Sigmoid colon (tissue), 6 donors: ENCODE measurements at regions not wholly inside any gene's neighbourhood (a gene's known extent, or its start where the extent isn't known, plus 50 kb on each side); places are given as distances from the start of the nearest gene placed in this dataset.

ENCODE experiments used
- DNase-seq: peaks from one replicate; pipeline ENCODE4 v3.0.0-alpha.2; 2019
- H3K27ac ChIP-seq, 4 donors: fragments of 200-600 bp; sonication (generic); one replicate each; pipeline ENCODE4 v1.5.1; 2016 to 2019; ENCODE audit warnings: mild to moderate bottlenecking in 1 of 4
- H3K27me3 ChIP-seq, 3 donors: fragments of 200-600 bp; sonication (generic); one replicate each; pipeline ENCODE4 v1.5.1; 2019; ENCODE audit warnings: mild to moderate bottlenecking in 1 of 3
- H3K36me3 ChIP-seq, 4 donors: fragments of 200-600 bp; sonication (generic); one replicate each; pipeline ENCODE4 v1.5.1; 2016 to 2019
- H3K4me1 ChIP-seq, 4 donors: fragments of 200-600 bp; sonication (generic); one replicate each; pipeline ENCODE4 v1.5.1; 2017 to 2019
- H3K4me3 ChIP-seq, 4 donors: fragments of 200-600 bp; sonication (generic); one replicate each; pipeline ENCODE4 v1.5.1; 2017 to 2019; ENCODE audit warnings: mild to moderate bottlenecking in 2 of 4, moderate library complexity in 1 of 4
- H3K9me3 ChIP-seq, 4 donors: fragments of 200-600 bp in 3 of 4; sonication (generic) in 3 of 4; one replicate each; pipeline versions ENCODE4 v1.5.1 to v1.6.1; 2013 to 2019
- EP300 ChIP-seq, 4 donors: sonication (generic); formaldehyde crosslinking; IDR thresholded peaks; one replicate each; pipeline ENCODE4 v1.6.1; 2017; ENCODE audit warnings: antibody characterized with exemption in 4 of 4
- POLR2A ChIP-seq, 2 donors: fragments of 450-650 bp; IDR thresholded peaks; one replicate each; pipeline ENCODE4 v1.6.1; 2016; ENCODE audit warnings: antibody characterized with exemption in 2 of 2, mild to moderate bottlenecking in 2 of 2, moderate library complexity in 2 of 2
- POLR2AphosphoS5 ChIP-seq, 4 donors: sonication (generic); formaldehyde crosslinking; IDR thresholded peaks; one replicate each; pipeline ENCODE4 v1.6.1; 2017; ENCODE audit warnings: antibody characterized with exemption in 4 of 4
- WGBS, 2 donors: extraction: QIAGEN DNeasy Blood & Tissue Kit; methylation state at CpG; one replicate each; pipeline ENCODE4 v1.1.7; 2013; 5-methylcytosine and 5-hydroxymethylcytosine counted together
- intact Hi-C: fragments of 100-400 bp; cut with DNase I; formaldehyde crosslinking; loops from one replicate; pipeline ENCODE4 v1.15.1; 2023
- TF ChIP-seq, protein P1 (sequence below), 4 experiments: fragments of 450-650 bp in 3 of 4; fragments of 200-600 bp in 1 of 4; IDR thresholded peaks; one replicate each; pipeline ENCODE4 v1.5.1; 2016 to 2019; ENCODE audit warnings: antibody characterized with exemption in 4 of 4, mild to moderate bottlenecking in 3 of 4, moderate library complexity in 2 of 4
- donor health status: healthy with polysubstance abuse.
- donor health status: healthy.

GRCh38 chr2:240287011-240287410, 146.6 kb upstream of the OTOS start:
- 79 to 85% methylated on average over 14 of the region's 14 CpGs for WGBS, 2 donors
- TF ChIP-seq POLR2AphosphoS5 (IDR thresholded peaks at IDR 0.05) (no peak), POLR2A (IDR thresholded peaks at IDR 0.05) (no peak)
- TF ChIP-seq, protein P1, sequence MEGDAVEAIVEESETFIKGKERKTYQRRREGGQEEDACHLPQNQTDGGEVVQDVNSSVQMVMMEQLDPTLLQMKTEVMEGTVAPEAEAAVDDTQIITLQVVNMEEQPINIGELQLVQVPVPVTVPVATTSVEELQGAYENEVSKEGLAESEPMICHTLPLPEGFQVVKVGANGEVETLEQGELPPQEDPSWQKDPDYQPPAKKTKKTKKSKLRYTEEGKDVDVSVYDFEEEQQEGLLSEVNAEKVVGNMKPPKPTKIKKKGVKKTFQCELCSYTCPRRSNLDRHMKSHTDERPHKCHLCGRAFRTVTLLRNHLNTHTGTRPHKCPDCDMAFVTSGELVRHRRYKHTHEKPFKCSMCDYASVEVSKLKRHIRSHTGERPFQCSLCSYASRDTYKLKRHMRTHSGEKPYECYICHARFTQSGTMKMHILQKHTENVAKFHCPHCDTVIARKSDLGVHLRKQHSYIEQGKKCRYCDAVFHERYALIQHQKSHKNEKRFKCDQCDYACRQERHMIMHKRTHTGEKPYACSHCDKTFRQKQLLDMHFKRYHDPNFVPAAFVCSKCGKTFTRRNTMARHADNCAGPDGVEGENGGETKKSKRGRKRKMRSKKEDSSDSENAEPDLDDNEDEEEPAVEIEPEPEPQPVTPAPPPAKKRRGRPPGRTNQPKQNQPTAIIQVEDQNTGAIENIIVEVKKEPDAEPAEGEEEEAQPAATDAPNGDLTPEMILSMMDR (IDR thresholded peaks at IDR 0.05): no peak
- Histone ChIP-seq H3K36me3 (no peaks in the 10 kb centered on the region), H3K27me3 (no peaks in the 10 kb centered on the region), H3K9me3 (no peaks in the 10 kb centered on the region), H3K27ac (no peak overlapping the region), H3K4me3 (no peak overlapping the region), H3K4me1 (no peaks in the 10 kb centered on the region)
- intact Hi-C loops: no loop called here
- no peak for DNase-seq

DNA sequence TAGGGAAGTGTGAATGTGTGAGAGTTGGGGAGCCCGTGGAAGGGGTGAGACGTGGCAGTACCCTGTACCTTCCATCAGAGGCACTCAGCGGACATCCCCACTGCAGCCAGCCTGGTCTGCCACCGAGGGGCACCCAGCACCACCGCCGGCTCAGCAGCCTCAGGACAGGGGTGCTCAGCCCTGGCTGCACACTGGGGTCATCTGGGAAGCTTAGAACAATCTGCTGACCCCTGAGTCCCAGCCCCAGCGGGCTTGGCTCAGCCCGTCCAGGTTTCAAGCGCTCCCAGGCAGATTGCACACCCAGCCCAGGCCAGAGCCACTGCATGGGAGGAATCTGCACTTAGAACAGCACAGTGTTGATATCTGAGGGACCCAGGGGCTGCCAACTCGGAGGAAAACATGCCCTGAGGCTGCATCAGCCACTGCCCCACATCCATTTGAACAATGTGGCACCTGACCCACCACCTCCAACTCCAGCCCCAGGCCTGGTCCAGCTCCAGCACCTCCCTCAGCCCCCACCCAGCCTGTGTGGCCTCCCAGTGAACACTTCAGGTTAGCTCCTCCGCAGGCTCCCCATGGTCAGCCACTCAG, 147.1 kb upstream of the OTOS start:
- H3K9me3 ChIP-seq: no peaks in the 10 kb centered on the region
- H3K4me3 ChIP-seq: no peak overlapping the region
- H3K27me3 ChIP-seq: no peaks in the 10 kb centered on the region
- H3K27ac ChIP-seq: no peak overlapping the region
- intact Hi-C loops: no loop called here
- TF ChIP-seq EP300 (IDR thresholded peaks at IDR 0.05) (no peak), POLR2AphosphoS5 (IDR thresholded peaks at IDR 0.05) (no peak), POLR2A (IDR thresholded peaks at IDR 0.05) (no peak)
- TF ChIP-seq, protein P1 (IDR thresholded peaks at IDR 0.05): no peak
- no peaks in the 10 kb centered on the region for H3K36me3 ChIP-seq
- 67 to 78% methylated on average over 11 of the region's 11 CpGs for WGBS, 2 donors
- no peaks in the 10 kb centered on the region for H3K4me1 ChIP-seq
- DNase-seq: no peak

DNA sequence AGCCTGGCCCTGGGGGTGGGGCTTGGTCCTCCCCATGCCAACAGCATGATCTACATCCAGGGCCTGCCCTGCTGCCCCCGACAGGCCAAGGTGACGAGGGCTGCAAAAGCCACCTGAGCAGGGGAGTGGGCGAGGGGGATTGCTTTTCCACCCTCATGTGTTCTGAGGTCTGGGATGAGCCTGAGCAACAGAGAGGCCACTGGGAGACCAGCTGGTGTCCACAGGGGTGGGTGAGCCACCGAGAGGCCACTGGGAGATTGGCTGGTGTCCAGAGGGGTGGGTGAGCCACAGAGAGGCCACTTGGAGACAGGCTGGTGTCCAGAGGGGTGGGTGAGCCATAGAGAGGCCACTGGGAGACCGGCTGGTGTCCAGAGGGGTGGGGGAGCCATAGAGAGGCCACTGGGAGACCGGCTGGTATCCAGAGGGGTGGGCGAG, 147.4 kb upstream of the GPC1 start:
- no peak overlapping the region for H3K27ac ChIP-seq
- intact Hi-C loops: no loop called here
- TF ChIP-seq, protein P1 (IDR thresholded peaks at IDR 0.05): no peak
- TF ChIP-seq POLR2A (IDR thresholded peaks at IDR 0.05) (no peak), EP300 (IDR thresholded peaks at IDR 0.05) (no peak), POLR2AphosphoS5 (IDR thresholded peaks at IDR 0.05) (no peak)
- WGBS, 2 donors: 76 to 83% methylated on average over 7 of the region's 7 CpGs
- H3K9me3 ChIP-seq: no peaks in the 10 kb centered on the region
- no peaks in the 10 kb centered on the region for H3K4me1 ChIP-seq
- DNase-seq: no peak
- H3K36me3 ChIP-seq: no peaks in the 10 kb centered on the region
- H3K4me3 ChIP-seq: no peak overlapping the region
- H3K27me3 ChIP-seq: no peaks in the 10 kb centered on the region

DNA sequence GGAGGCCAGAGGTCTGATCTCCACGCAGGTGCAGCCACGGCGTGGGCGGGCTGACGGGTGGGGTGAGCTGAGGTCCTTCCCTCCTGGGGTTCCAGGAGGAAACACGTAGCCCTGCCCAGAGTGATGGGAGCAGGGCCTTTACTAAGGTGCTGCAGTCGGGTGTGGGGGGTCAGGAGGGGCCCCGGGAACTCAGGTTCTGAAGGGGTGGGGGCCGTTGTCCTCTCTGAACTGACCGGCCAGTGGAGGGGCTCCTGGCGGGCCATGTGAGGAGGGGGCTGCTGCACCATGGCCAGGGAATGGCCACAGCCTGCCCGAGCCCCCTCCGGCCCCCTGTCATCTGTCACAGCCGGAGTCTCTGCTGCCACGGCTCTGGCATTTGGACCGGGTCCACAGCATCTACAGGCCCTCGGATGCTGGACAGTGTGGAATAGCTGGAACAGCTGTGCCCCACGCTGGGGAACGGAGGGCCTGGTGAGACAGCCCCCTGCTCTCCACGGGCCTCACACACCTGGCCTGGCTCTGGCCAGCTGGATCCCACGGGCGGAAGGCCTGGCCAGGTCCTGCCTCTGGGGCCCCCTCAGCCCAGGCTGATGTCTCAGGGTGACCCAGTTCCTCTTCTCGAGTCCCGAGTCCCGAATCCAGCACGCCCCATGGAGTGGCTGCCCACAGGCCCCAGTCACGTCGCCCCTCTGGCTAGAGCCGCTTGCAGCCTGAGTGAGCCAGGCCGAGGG, 145.6 kb upstream of the GPC1 start:
- H3K9me3 ChIP-seq: no peaks in the 10 kb centered on the region
- intact Hi-C loops: no loop called here
- no peak overlapping the region for H3K27ac ChIP-seq
- no peaks in the 10 kb centered on the region for H3K27me3 ChIP-seq
- no peak overlapping the region for H3K4me3 ChIP-seq
- H3K36me3 ChIP-seq: no peaks in the 10 kb centered on the region
- TF ChIP-seq POLR2A (IDR thresholded peaks at IDR 0.05) (no peak), POLR2AphosphoS5 (IDR thresholded peaks at IDR 0.05) (no peak), EP300 (IDR thresholded peaks at IDR 0.05) (no peak)
- TF ChIP-seq, protein P1 (IDR thresholded peaks at IDR 0.05): no peak
- no peak for DNase-seq
- no peaks in the 10 kb centered on the region for H3K4me1 ChIP-seq
- WGBS, 2 donors: 80 to 86% methylated on average over 30 of the region's 30 CpGs
